OCI-LY7 (cell line): ENCODE measurements at regions not wholly inside any gene's neighbourhood (a gene's known extent, or its start where the extent isn't known, plus 50 kb on each side); places are given as distances from the start of the nearest gene placed in this dataset.

Experiments
- CTCF ChIP-seq: fragments of 200-600 bp; sonication (generic); conservative IDR thresholded peaks from 2 replicates; pipeline ENCODE4 v1.5.1; 2014; ENCODE audit warnings: mild to moderate bottlenecking, antibody characterized with exemption, low read length, moderate library complexity, mixed read lengths
- EZH2phosphoT487 ChIP-seq: fragments of 200-600 bp; sonication (generic); IDR thresholded peaks from 2 replicates; pipeline ENCODE4 v1.6.1; 2018; ENCODE audit warnings: low read depth, borderline replicate concordance, mild to moderate bottlenecking, mixed run types, antibody characterized with exemption, low read length, moderate library complexity, mixed read lengths

GRCh38 chr2:196324211-196324610 is 152.8 kb upstream of the STK17B start:
- TF ChIP-seq CTCF: no peak
- TF ChIP-seq EZH2phosphoT487: no peak
